Endothelial cell (in vitro differentiated cells): ENCODE measurements at regions not wholly inside any gene's neighbourhood (a gene's known extent, or its start where the extent isn't known, plus 50 kb on each side); places are given as distances from the start of the nearest gene placed in this dataset.
"Not testable (repeated sequence)": the region's sequence is repeated elsewhere in the genome, so short reads cannot be mapped to it uniquely, and the experiment has no call there.

Source experiments
- DNase-seq: peaks from one replicate; pipeline ENCODE4 v3.0.0; 2021; ENCODE audit warnings: low spot score
- H3K27ac Mint-ChIP-seq: one replicate; pipeline ENCODE4 v1.8.0; 2021; ENCODE audit warnings: mixed read lengths, inconsistent platforms; ENCODE audit not compliant: unreplicated experiment
- H3K27me3 Mint-ChIP-seq: one replicate; pipeline ENCODE4 v1.8.0; 2021; ENCODE audit warnings: mild to moderate bottlenecking, moderate library complexity, mixed read lengths, inconsistent platforms; ENCODE audit not compliant: unreplicated experiment
- H3K36me3 Mint-ChIP-seq: one replicate; pipeline ENCODE4 v1.8.0; 2021; ENCODE audit warnings: mild to moderate bottlenecking, low read depth, mixed read lengths, inconsistent platforms; ENCODE audit not compliant: unreplicated experiment
- H3K4me1 Mint-ChIP-seq: one replicate; pipeline ENCODE4 v1.8.0; 2021; ENCODE audit warnings: mild to moderate bottlenecking, mixed read lengths, inconsistent platforms; ENCODE audit not compliant: unreplicated experiment
- H3K4me3 Mint-ChIP-seq: one replicate; pipeline ENCODE4 v1.8.0; 2021; ENCODE audit warnings: mild to moderate bottlenecking, mixed read lengths, inconsistent platforms; ENCODE audit not compliant: unreplicated experiment
- H3K9me3 Mint-ChIP-seq: one replicate; pipeline ENCODE4 v1.8.0; 2021; ENCODE audit warnings: mixed read lengths, inconsistent platforms; ENCODE audit not compliant: unreplicated experiment
- TF ChIP-seq, protein P1 (sequence below): fragments of 200-600 bp; sonication (generic); IDR thresholded peaks from one replicate; pipeline ENCODE4 v1.5.0; 2021; ENCODE audit warnings: antibody characterized with exemption; ENCODE audit not compliant: unreplicated experiment

DNA sequence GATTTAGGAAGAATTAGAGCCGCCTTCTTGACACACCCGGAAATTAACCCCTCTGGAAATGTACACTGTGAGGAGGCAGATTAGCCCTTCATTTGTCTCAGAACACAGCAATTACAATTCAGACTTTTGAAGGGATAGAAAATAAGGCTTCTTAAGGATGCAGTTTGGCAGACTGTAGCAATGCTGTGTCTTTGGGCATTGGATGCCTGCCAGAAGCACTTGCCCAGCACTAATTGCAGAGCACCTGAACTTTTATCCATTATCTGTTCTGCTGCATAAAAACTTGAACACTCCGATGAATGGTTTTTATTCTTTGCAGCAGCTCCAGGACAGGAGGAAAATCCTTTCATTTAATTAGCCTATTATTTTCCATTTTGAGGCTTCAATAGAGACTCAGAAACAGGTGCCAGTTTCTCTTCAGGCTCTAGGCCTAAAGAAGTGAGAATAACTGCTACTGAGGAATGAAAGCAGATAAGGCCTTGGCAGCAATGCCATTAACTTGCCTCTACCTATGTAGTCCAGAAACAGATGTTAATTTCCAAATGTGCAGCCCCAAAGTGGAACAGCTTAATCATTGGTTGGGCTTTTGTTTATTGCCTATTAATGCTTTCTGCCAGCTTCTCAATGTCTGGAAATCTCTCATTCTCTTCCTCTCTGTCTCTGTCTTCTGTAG is 418.5 kb downstream of the NSUN3 start:
- Mint-ChIP-seq H3K4me1 (no peaks in the 10 kb centered on the region), H3K27ac (no peak overlapping the region), H3K36me3 (no peaks in the 10 kb centered on the region), H3K27me3 (no peaks in the 10 kb centered on the region), H3K4me3 (no peak overlapping the region), H3K9me3 (no peaks in the 10 kb centered on the region)
- DNase-seq = no peak
- TF ChIP-seq, protein P1, sequence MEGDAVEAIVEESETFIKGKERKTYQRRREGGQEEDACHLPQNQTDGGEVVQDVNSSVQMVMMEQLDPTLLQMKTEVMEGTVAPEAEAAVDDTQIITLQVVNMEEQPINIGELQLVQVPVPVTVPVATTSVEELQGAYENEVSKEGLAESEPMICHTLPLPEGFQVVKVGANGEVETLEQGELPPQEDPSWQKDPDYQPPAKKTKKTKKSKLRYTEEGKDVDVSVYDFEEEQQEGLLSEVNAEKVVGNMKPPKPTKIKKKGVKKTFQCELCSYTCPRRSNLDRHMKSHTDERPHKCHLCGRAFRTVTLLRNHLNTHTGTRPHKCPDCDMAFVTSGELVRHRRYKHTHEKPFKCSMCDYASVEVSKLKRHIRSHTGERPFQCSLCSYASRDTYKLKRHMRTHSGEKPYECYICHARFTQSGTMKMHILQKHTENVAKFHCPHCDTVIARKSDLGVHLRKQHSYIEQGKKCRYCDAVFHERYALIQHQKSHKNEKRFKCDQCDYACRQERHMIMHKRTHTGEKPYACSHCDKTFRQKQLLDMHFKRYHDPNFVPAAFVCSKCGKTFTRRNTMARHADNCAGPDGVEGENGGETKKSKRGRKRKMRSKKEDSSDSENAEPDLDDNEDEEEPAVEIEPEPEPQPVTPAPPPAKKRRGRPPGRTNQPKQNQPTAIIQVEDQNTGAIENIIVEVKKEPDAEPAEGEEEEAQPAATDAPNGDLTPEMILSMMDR = no peak

DNA sequence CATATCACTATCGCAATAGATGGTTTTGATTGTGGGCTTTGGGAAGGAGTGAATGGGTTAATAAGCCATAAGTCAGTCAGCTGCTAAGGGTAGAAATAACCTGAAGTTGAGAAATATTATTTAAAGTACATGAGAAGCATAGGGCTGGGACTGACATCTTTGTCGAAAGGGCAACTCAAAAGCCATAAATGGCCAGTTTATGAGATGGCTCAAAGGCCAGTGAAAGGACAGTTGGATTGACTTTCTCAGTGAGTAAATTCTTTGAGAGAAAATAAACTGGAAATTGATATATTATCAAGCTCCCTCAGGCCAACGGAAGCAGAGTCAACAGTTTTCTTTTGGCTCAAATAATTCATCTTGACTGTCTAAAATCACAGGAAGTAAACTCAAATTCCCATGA is 419.8 kb downstream of the NSUN3 start:
- H3K27me3 Mint-ChIP-seq = no peaks in the 10 kb centered on the region
- DNase-seq = no peak
- no peaks in the 10 kb centered on the region for H3K36me3 Mint-ChIP-seq
- H3K4me3 Mint-ChIP-seq = no peak overlapping the region
- H3K27ac Mint-ChIP-seq = no peak overlapping the region
- H3K9me3 Mint-ChIP-seq = no peaks in the 10 kb centered on the region
- TF ChIP-seq, protein P1 = no peak
- H3K4me1 Mint-ChIP-seq = no peaks in the 10 kb centered on the region

DNA sequence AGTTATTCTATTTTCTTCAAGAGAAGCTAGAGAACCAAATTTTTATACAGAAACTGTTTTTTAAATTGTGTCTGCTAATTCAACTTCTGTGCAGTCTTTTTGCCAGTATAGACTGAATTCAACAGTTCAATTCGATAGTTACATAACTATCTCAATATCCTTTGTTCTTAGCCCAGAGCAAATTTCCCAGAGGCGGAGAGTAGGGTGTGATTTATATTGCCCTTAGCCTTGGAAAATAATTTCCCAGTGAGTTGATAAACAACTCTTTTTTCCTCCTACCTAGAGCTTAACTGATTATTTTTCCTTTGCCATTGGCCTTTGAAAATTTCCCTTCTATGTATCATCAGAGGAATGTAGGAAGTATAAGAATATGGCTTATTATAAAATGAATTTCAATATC is 420.5 kb downstream of the NSUN3 start:
- TF ChIP-seq, protein P1 = no peak
- Mint-ChIP-seq H3K4me1 (no peaks in the 10 kb centered on the region), H3K4me3 (no peak overlapping the region), H3K27ac (no peak overlapping the region), H3K9me3 (no peaks in the 10 kb centered on the region), H3K27me3 (no peaks in the 10 kb centered on the region), H3K36me3 (no peaks in the 10 kb centered on the region)
- no peak for DNase-seq

DNA sequence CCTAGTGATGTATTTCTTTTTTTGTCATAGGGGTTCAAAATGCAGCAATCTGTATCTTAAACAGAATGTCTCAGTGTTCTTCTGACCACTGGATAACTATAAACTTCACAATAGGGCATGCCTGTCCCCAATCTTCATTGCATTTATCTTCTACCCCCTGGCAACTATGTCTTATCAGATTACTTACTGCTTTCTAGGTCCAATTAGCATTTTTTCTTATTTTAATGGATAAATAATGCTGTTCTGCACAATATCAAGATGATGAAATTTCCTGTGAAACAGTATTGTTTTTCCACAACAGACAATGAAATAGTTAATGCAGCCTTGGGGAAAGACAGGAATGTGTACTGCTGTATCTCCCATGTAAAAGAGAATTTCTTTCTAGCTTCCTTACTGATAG is 432.1 kb downstream of the NSUN3 start:
- Mint-ChIP-seq H3K27me3 (no peaks in the 10 kb centered on the region), H3K4me3 (no peak overlapping the region), H3K9me3 (no peaks in the 10 kb centered on the region), H3K36me3 (peaks cover 4% of the 10 kb centered on the region), H3K27ac (no peak overlapping the region), H3K4me1 (no peaks in the 10 kb centered on the region)
- TF ChIP-seq, protein P1 = no peak
- DNase-seq = no peak

DNA sequence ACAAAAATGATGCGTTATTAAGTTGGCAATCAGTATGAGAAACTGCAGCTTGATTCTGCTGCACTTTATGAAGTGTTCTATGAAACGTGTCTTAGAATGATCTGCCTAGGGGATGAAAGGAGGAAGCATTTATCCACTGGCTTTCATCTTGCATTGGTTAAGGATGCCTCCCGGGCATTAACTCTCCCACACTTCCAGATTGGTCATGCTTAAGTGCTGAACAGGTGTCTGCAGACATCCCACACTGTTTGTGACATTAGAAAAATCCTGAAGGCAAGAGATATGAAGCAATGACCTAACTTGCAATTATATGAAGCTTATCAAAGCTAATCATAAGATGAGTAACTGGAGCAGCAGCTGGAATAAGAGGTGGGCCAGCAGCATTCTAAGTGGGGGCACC is 437.3 kb downstream of the NSUN3 start:
- H3K9me3 Mint-ChIP-seq = no peaks in the 10 kb centered on the region
- TF ChIP-seq, protein P1 = no peak
- no peak overlapping the region for H3K4me3 Mint-ChIP-seq
- no peaks in the 10 kb centered on the region for H3K27me3 Mint-ChIP-seq
- no peak for DNase-seq
- H3K4me1 Mint-ChIP-seq = no peaks in the 10 kb centered on the region
- H3K27ac Mint-ChIP-seq = no peak overlapping the region
- H3K36me3 Mint-ChIP-seq = peaks cover 4% of the 10 kb centered on the region

DNA sequence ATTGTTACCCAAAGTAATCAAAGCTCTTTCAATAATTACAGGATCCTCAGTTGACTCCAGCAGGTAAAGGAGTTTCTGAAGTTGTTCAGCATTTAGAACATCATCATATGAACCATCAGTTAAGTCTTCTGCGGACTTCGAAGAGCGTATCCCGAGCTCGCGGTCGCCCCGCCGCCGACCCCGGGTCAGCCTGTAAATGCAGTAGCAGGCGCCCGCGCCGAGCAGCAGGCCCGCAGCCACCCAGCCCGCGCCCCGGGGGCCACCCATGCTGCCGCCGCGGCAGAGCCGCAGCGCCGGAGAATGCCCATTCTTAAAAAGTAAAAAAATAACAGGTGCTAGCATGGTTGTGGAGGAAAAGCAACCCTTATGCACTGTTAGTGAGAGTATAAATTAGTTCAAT is 444.5 kb downstream of the NSUN3 start:
- not testable (repeated sequence) for H3K4me1 Mint-ChIP-seq, H3K4me3 Mint-ChIP-seq, H3K9me3 Mint-ChIP-seq, H3K27ac Mint-ChIP-seq, H3K27me3 Mint-ChIP-seq, H3K36me3 Mint-ChIP-seq, DNase-seq
